OCI-LY3 (cell line): ENCODE measurements at regions not wholly inside any gene's neighbourhood (a gene's known extent, or its start where the extent isn't known, plus 50 kb on each side); places are given as distances from the start of the nearest gene placed in this dataset.

Source experiments
- H2AFZ ChIP-seq: fragments of 200-600, 300-600 bp; shearing (Covaris generic); 2 replicates; pipeline ENCODE4 v1.6.0; 2014; ENCODE audit warnings: antibody characterized with exemption, low read depth, low read length
- H3K27ac ChIP-seq: fragments of 200-600, 300-600 bp; sonication (generic); 2 replicates; pipeline ENCODE4 v1.5.1; 2014; ENCODE audit warnings: mild to moderate bottlenecking, low read length, moderate library complexity, mixed read lengths
- H3K27me3 ChIP-seq: fragments of 200-600, 300-600 bp; sonication (generic); 2 replicates; pipeline ENCODE4 v1.6.1; 2014; ENCODE audit warnings: low read depth, low read length, mixed read lengths
- H3K36me3 ChIP-seq: fragments of 200-600, 300-600 bp; sonication (generic); replicated peaks from 2 replicates; pipeline ENCODE3; 2014; ENCODE audit warnings: low read depth, low read length, mixed read lengths
- H3K4me1 ChIP-seq: fragments of 300-600, 200-600 bp; sonication (generic); 2 replicates; pipeline ENCODE4 v1.6.1; 2014; ENCODE audit warnings: low read length, mixed read lengths
- H3K4me2 ChIP-seq: fragments of 200-600, 300-600 bp; sonication (generic); 2 replicates; pipeline ENCODE4 v1.6.1; 2014; ENCODE audit warnings: low read length, mixed read lengths
- H3K4me3 ChIP-seq: fragments of 300-600, 200-600 bp; sonication (generic); 2 replicates; pipeline ENCODE4 v1.5.1; 2014; ENCODE audit warnings: antibody characterized with exemption, mild to moderate bottlenecking, low read length, moderate library complexity
- H3K79me2 ChIP-seq: fragments of 300-600, 200-600 bp; shearing (Covaris generic); 2 replicates; pipeline ENCODE4 v1.6.1; 2014; ENCODE audit warnings: mild to moderate bottlenecking, low read length, mixed read lengths
- H3K9ac ChIP-seq: fragments of 300-600, 200-600 bp; shearing (Covaris generic); 2 replicates; pipeline ENCODE4 v1.6.0; 2014; ENCODE audit warnings: mild to moderate bottlenecking, low read length, moderate library complexity
- H3K9me3 ChIP-seq: fragments of 200-600, 300-600 bp; shearing (Covaris generic); 2 replicates; pipeline ENCODE4 v1.6.1; 2014; ENCODE audit warnings: low read length, mixed read lengths; ENCODE audit not compliant: insufficient read depth
- H4K20me1 ChIP-seq: fragments of 200-600, 300-600 bp; sonication (generic); 2 replicates; pipeline ENCODE4 v1.6.1; 2016; ENCODE audit warnings: low read length, mixed read lengths; ENCODE audit not compliant: insufficient read depth
- CTCF ChIP-seq: fragments of 200-600, 300-600 bp; sonication (generic); IDR thresholded peaks from 2 replicates; pipeline ENCODE4 v1.5.1; 2014; ENCODE audit warnings: antibody characterized with exemption, low read length, low read depth
- EZH2phosphoT487 ChIP-seq: fragments of 200-600 bp; shearing (Covaris generic); IDR thresholded peaks from 2 replicates; pipeline ENCODE4 v1.6.1; 2018; ENCODE audit warnings: antibody characterized with exemption, mixed run types, low read depth

GRCh38 chr4:14265651-14266050 lies 638.1 kb upstream of the BOD1L1 start:
- H3K79me2 ChIP-seq: no peaks in the 10 kb centered on the region
- H2AFZ ChIP-seq: no peak overlapping the region
- H3K4me3 ChIP-seq: no peak overlapping the region
- no peaks in the 10 kb centered on the region; the same call in 1 of the 2 replicates for H3K9me3 ChIP-seq
- no peaks in the 10 kb centered on the region for H4K20me1 ChIP-seq
- no peaks in the 10 kb centered on the region for H3K36me3 ChIP-seq
- H3K4me1 ChIP-seq: peaks cover 18% of the 10 kb centered on the region
- H3K27ac ChIP-seq: no peak overlapping the region
- no peak overlapping the region for H3K9ac ChIP-seq
- no peak for TF ChIP-seq CTCF
- TF ChIP-seq EZH2phosphoT487: no peak
- H3K4me2 ChIP-seq: no peak overlapping the region
- H3K27me3 ChIP-seq: no peaks in the 10 kb centered on the region

- no peaks in the 10 kb centered on the region; the same call in 1 of the 2 replicates for H3K9me3 ChIP-seq
- H3K4me2 ChIP-seq: no peak overlapping the region
- H3K27me3 ChIP-seq: no peaks in the 10 kb centered on the region
- no peak overlapping the region for H3K4me3 ChIP-seq
- H3K36me3 ChIP-seq: no peaks in the 10 kb centered on the region
- no peaks in the 10 kb centered on the region for H4K20me1 ChIP-seq
- H3K27ac ChIP-seq: no peak overlapping the region
- no peak overlapping the region for H3K9ac ChIP-seq
- no peak overlapping the region for H2AFZ ChIP-seq
- H3K4me1 ChIP-seq: peaks cover 18% of the 10 kb centered on the region
- TF ChIP-seq CTCF: no peak
- TF ChIP-seq EZH2phosphoT487: no peak
- no peaks in the 10 kb centered on the region for H3K79me2 ChIP-seq
Observed at GRCh38 chr4:14267373-14268060, 640.0 kb upstream of the BOD1L1 start.

- Histone ChIP-seq H3K4me3 (no peak overlapping the region), H3K9me3 (no peaks in the 10 kb centered on the region), H3K79me2 (no peaks in the 10 kb centered on the region), H4K20me1 (no peaks in the 10 kb centered on the region), H3K4me1 (peaks cover 18% of the 10 kb centered on the region), H2AFZ (no peak overlapping the region), H3K27me3 (no peaks in the 10 kb centered on the region), H3K9ac (no peak overlapping the region), H3K36me3 (no peaks in the 10 kb centered on the region), H3K4me2 (peak overlapping the region; percentile 50), H3K27ac (no peak overlapping the region)
- TF ChIP-seq EZH2phosphoT487 (no peak), CTCF (no peak)
Observed at GRCh38 chr4:14269824-14270223, 642.3 kb upstream of the BOD1L1 start.

GRCh38 chr4:14272206-14272605 lies 644.7 kb upstream of the BOD1L1 start:
- Histone ChIP-seq H3K79me2 (no peaks in the 10 kb centered on the region), H3K4me1 (peaks cover 18% of the 10 kb centered on the region), H3K4me3 (no peak overlapping the region), H3K9me3 (0 out of 2 replicates have a peak, but pooled peaks cover 7% of the 10 kb centered on the region), H2AFZ (no peak overlapping the region), H4K20me1 (no peaks in the 10 kb centered on the region), H3K36me3 (no peaks in the 10 kb centered on the region), H3K27ac (no peak overlapping the region), H3K9ac (no peak overlapping the region), H3K4me2 (no peak overlapping the region), H3K27me3 (no peaks in the 10 kb centered on the region)
- TF ChIP-seq EZH2phosphoT487: no peak
- TF ChIP-seq CTCF: no peak
